ENCODE measurements at regions not wholly inside any gene's neighbourhood (a gene's known extent, or its start where the extent isn't known, plus 50 kb on each side); places are given as distances from the start of the nearest gene placed in this dataset.
A peak's percentile ranks its signal among the peaks of the same experiment; 100 is the strongest.

- no peak for FAIRE-seq
- H2AFZ ChIP-seq (ENCODE audit: low read depth, low read length): no peak overlapping the region
- intact Hi-C loops (cut with micrococcal nuclease): no loop called here
- WGBS (ENCODE audit: insufficient coverage, low coverage, missing lambda C conversion rate): 0% methylated on average over 3 of the region's 3 CpGs
- no TSS peak for BruUV-seq (replicated peaks)
- no peaks in the 10 kb centered on the region for H3K79me2 ChIP-seq (ENCODE audit: control insufficient read depth, insufficient read depth, low read length)
- no peaks in the 10 kb centered on the region for H3K36me3 ChIP-seq (ENCODE audit: control insufficient read depth, insufficient read depth, low read length)
- POLR2A ChIA-PET: no interaction called here
- no peaks in the 10 kb centered on the region for H4K20me1 ChIP-seq (replicated peaks; ENCODE audit: control insufficient read depth, insufficient read depth, low read length)
- H3K9ac ChIP-seq (ENCODE audit: insufficient read depth in 1 of 2, low read depth in 2 of 2, low read length in 2 of 2): no peak overlapping the region
- peaks cover 2% of the 10 kb centered on the region; the same call in 1 of the 2 replicates for H3K9me3 ChIP-seq (replicated peaks; ENCODE audit: control insufficient read depth, insufficient read depth, low read depth, low read length)
- H3K4me1 ChIP-seq (replicated peaks in 1 of 2; ENCODE audit: control insufficient read depth in 2 of 2, insufficient read depth in 2 of 2, low read length in 2 of 2): no peaks in the 10 kb centered on the region
- CTCF ChIA-PET (ENCODE audit: low intra/inter-chr PET ratio): no interaction called here
- TF ChIP-seq NR3C1 (CRISPR knock-in tag; IDR thresholded peaks at IDR 0.05): no peak
- TF ChIP-seq MCM5 (IDR thresholded peaks at IDR 0.05; ENCODE audit: low read depth): no peak
- TF ChIP-seq WHSC1 (IDR thresholded peaks at IDR 0.05; ENCODE audit: low read length): no peak
- no peak for TF ChIP-seq MTA3 (IDR thresholded peaks at IDR 0.05; ENCODE audit: borderline replicate concordance)
- no peak for TF ChIP-seq ZNF239 (CRISPR knock-in tag; IDR thresholded peaks at IDR 0.05)
- DNase-seq (ENCODE audit: extremely low read depth in 1 of 4, low spot score in 3 of 4): no peak
- no peaks in the 10 kb centered on the region for H3K9me1 ChIP-seq (ENCODE audit: control insufficient read depth, insufficient read depth, low read length)
- no peaks in the 10 kb centered on the region for H3K27me3 ChIP-seq (ENCODE audit: control insufficient read depth in 2 of 2, insufficient read depth in 2 of 2, low read length in 2 of 2)
- ATAC-seq: no peak
- H3K4me2 ChIP-seq (ENCODE audit: insufficient read depth, low read length): no peak overlapping the region
- in situ Hi-C loops (cut with MboI): no loop called here
- H3K4me3 ChIP-seq: no peak overlapping the region
- no peak overlapping the region for H3K27ac ChIP-seq (ENCODE audit: extremely low read depth, low read depth, low read length)
Observed at GRCh38 chr5:18216729-18217128, 582.5 kb downstream of the TAF11L14 start.

GRCh38 chr5:18219241-18219640, 585.0 kb downstream of the TAF11L14 start:
- no TSS peak for BruUV-seq (replicated peaks)
- no peaks in the 10 kb centered on the region for H3K36me3 ChIP-seq (ENCODE audit: control insufficient read depth, insufficient read depth, low read length)
- intact Hi-C loops (cut with micrococcal nuclease) (no loop called here), in situ Hi-C loops (cut with MboI) (no loop called here)
- ChIA-PET CTCF (ENCODE audit: low intra/inter-chr PET ratio) (no interaction called here), POLR2A (no interaction called here)
- no peak overlapping the region for H3K27ac ChIP-seq (ENCODE audit: extremely low read depth, low read depth, low read length)
- no peak overlapping the region for H2AFZ ChIP-seq (ENCODE audit: low read depth, low read length)
- no peak for DNase-seq (ENCODE audit: extremely low read depth in 1 of 4, low spot score in 3 of 4)
- no peaks in the 10 kb centered on the region for H3K27me3 ChIP-seq (ENCODE audit: control insufficient read depth in 2 of 2, insufficient read depth in 2 of 2, low read length in 2 of 2)
- 0% methylated on average over 1 of the region's 1 CpG for WGBS (ENCODE audit: insufficient coverage, low coverage, missing lambda C conversion rate)
- H3K9me3 ChIP-seq (replicated peaks; ENCODE audit: control insufficient read depth, insufficient read depth, low read depth, low read length): peaks cover 2% of the 10 kb centered on the region; the same call in 1 of the 2 replicates
- H3K9me1 ChIP-seq (ENCODE audit: control insufficient read depth, insufficient read depth, low read length): no peaks in the 10 kb centered on the region
- no peak overlapping the region for H3K4me3 ChIP-seq
- H4K20me1 ChIP-seq (replicated peaks; ENCODE audit: control insufficient read depth, insufficient read depth, low read length): no peaks in the 10 kb centered on the region
- no peaks in the 10 kb centered on the region for H3K79me2 ChIP-seq (ENCODE audit: control insufficient read depth, insufficient read depth, low read length)
- ATAC-seq: no peak
- H3K4me1 ChIP-seq (replicated peaks in 1 of 2; ENCODE audit: control insufficient read depth in 2 of 2, insufficient read depth in 2 of 2, low read length in 2 of 2): no peaks in the 10 kb centered on the region
- H3K9ac ChIP-seq (ENCODE audit: insufficient read depth in 1 of 2, low read depth in 2 of 2, low read length in 2 of 2): no peak overlapping the region
- no peak overlapping the region for H3K4me2 ChIP-seq (ENCODE audit: insufficient read depth, low read length)
- FAIRE-seq: no peak
- TF ChIP-seq KDM1A (IDR thresholded peaks at IDR 0.05) (no peak), ZNF408 (CRISPR knock-in tag; IDR thresholded peaks at IDR 0.05; ENCODE audit: low read depth) (no peak), ZFP30 (CRISPR knock-in tag; IDR thresholded peaks at IDR 0.05; ENCODE audit: borderline replicate concordance) (no peak), ZNF316 (IDR thresholded peaks at IDR 0.05) (peak; percentile 63)
